GM18907 (cell line): ENCODE measurements at regions not wholly inside any gene's neighbourhood (a gene's known extent, or its start where the extent isn't known, plus 50 kb on each side); places are given as distances from the start of the nearest gene placed in this dataset.
A peak's percentile ranks its signal among the peaks of the same experiment; 100 is the strongest.
"Not testable (repeated sequence)": the region's sequence is repeated elsewhere in the genome, so short reads cannot be mapped to it uniquely, and the experiment has no call there.

ENCODE experiments used
- ATAC-seq: cut with Tn5 transposase; IDR thresholded peaks from one replicate; pipeline ENCODE4 v1.9.1; 2021; ENCODE audit warnings: mild to moderate bottlenecking, moderate library complexity; ENCODE audit not compliant: unreplicated experiment

GRCh38 chr9:67708109-67708508 lies 150.6 kb upstream of the ANKRD20A1 start:
- ATAC-seq = not testable (repeated sequence)

GRCh38 chr9:67711429-67711828 lies 147.3 kb upstream of the ANKRD20A1 start:
- ATAC-seq = peak; percentile 46

GRCh38 chr9:67711931-67712330 lies 146.8 kb upstream of the ANKRD20A1 start:
- ATAC-seq = not testable (repeated sequence)

GRCh38 chr9:67712956-67713355 lies 145.8 kb upstream of the ANKRD20A1 start:
- not testable (repeated sequence) for ATAC-seq

- not testable (repeated sequence) for ATAC-seq
Measured at GRCh38 chr9:67717830-67718388, 140.8 kb upstream of the ANKRD20A1 start.

GRCh38 chr9:67720491-67720890 lies 138.2 kb upstream of the ANKRD20A1 start:
- ATAC-seq = not testable (repeated sequence)

- peak; percentile 87 for ATAC-seq
Measured at GRCh38 chr9:67722460-67723090, 136.2 kb upstream of the ANKRD20A1 start.

GRCh38 chr9:67723185-67723584 lies 135.5 kb upstream of the ANKRD20A1 start:
- peak; percentile 59 for ATAC-seq

GRCh38 chr9:67724885-67725284 lies 133.8 kb upstream of the ANKRD20A1 start:
- ATAC-seq = not testable (repeated sequence)

GRCh38 chr9:67726213-67726988 lies 132.3 kb upstream of the ANKRD20A1 start:
- peak; percentile 68 for ATAC-seq

GRCh38 chr9:67763133-67763532 lies 95.6 kb upstream of the ANKRD20A1 start:
- not testable (repeated sequence) for ATAC-seq

- ATAC-seq = not testable (repeated sequence)
Measured at GRCh38 chr9:67771807-67772206, 86.9 kb upstream of the ANKRD20A1 start.

GRCh38 chr9:67800170-67800569 lies 58.6 kb upstream of the ANKRD20A1 start:
- not testable (repeated sequence) for ATAC-seq
